ACC112 (cell line): ENCODE measurements at regions not wholly inside any gene's neighbourhood (a gene's known extent, or its start where the extent isn't known, plus 50 kb on each side); places are given as distances from the start of the nearest gene placed in this dataset.

ENCODE experiments used
- H2AFZ ChIP-seq: fragments of 200-600 bp; sonication (generic); one replicate; pipeline ENCODE4 v1.6.0; 2017; ENCODE audit warnings: antibody characterized with exemption, low read length; ENCODE audit not compliant: unreplicated experiment
- H3K27ac ChIP-seq: fragments of 200-600 bp; sonication (generic); 2 replicates; pipeline ENCODE4 v1.5.1; 2014; ENCODE audit warnings: low read depth, mild to moderate bottlenecking, antibody characterized with exemption, low read length, moderate library complexity
- H3K27me3 ChIP-seq: fragments of 200-600 bp; sonication (generic); 2 replicates; pipeline ENCODE4 v1.6.1; 2014; ENCODE audit warnings: mild to moderate bottlenecking, antibody characterized with exemption, low read length, moderate library complexity, mixed read lengths; ENCODE audit not compliant: insufficient read depth
- H3K36me3 ChIP-seq: fragments of 200-600 bp; sonication (generic); 2 replicates; pipeline ENCODE4 v1.6.1; 2016; ENCODE audit warnings: mild to moderate bottlenecking, antibody characterized with exemption, low read length, moderate library complexity, mixed read lengths; ENCODE audit not compliant: insufficient read depth
- H3K4me1 ChIP-seq: fragments of 200-600 bp; sonication (generic); one replicate; pipeline ENCODE4 v1.6.1; 2016; ENCODE audit warnings: low read length, mixed read lengths; ENCODE audit not compliant: insufficient read depth, unreplicated experiment, control insufficient read depth
- H3K4me3 ChIP-seq: fragments of 200-600 bp; sonication (generic); 2 replicates; pipeline ENCODE4 v1.5.1; 2014; ENCODE audit warnings: mild to moderate bottlenecking, low read depth, low read length
- H3K79me2 ChIP-seq: fragments of 200-600 bp; sonication (generic); one replicate; pipeline ENCODE4 v1.6.0; 2016; ENCODE audit warnings: low read length; ENCODE audit not compliant: control insufficient read depth, unreplicated experiment, insufficient read depth

DNA sequence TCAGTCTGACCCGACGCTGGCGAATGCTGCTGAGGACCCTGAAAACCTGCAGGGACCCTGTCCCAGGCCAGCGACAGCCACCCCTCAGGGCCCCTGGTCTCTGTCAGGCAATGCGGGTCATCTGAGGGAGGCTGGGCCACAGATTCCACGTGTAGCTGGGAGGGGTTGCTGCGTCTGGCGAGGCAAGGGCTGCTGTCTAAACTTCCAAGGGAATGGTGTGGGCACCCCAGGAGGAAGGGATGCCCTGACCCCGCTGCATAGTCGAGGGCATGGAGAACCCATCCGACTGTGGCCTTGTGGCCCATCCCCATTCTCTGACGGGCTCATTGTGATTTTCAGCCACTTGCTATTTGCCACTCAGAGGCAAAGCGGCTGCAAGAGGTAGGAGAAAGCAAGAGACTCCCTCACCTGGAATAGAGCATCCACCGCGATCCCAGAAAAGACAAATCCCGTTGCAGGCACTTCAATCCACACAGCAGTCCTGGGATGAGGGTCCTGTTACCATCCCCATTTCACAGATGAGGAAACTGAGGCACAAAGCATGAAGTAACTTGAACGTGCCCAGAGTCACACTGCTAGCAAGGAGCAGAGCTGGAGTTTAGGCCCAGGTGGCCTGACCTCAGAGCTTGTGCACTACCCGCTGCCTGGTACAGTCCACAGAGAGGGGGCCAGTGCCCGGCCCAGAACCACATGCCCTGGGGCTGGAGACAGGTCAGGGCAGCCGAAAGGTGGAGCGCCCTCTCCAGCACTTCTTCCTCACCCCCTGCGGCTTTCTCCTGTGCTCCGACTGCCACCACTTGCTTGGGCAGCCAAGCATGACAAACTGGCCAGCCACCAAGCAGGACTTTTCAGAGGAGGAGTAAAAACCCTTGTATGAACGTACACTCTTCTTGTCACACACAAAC, 163.8 kb upstream of the KLF14 start:
- H3K36me3 ChIP-seq: peaks cover 39% of the 10 kb centered on the region
- H2AFZ ChIP-seq: no peak overlapping the region
- H3K4me3 ChIP-seq: no peak overlapping the region
- H3K4me1 ChIP-seq: peaks cover 96% of the 10 kb centered on the region
- peaks cover 95% of the 10 kb centered on the region for H3K79me2 ChIP-seq
- H3K27me3 ChIP-seq: no peaks in the 10 kb centered on the region
- peak overlapping the region; percentile 100 for H3K27ac ChIP-seq

DNA sequence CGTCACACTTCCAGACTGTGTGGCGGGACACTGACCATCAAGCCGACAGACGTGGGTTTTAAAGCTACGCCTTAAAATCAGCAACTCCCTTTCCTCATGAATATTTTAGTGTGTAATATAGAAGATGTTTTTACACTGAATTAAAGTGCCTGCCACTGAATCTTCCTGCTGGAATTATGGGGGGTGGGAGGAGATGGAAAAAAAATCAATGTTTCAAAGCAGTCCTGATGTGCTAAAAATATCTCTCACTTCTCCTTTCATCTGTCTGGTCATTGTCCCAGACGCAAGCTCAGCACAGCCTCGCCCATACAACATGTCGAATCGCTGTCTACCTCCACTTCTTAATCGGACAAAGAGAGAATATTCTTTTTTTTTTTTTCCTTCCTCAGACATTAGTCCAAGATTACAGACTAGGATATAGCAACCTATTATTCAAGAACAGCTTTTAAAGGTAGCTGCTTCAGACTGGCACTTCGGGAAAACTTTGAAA, 165.1 kb upstream of the KLF14 start:
- peaks cover 42% of the 10 kb centered on the region for H3K36me3 ChIP-seq
- peak overlapping the region; percentile 100 for H3K27ac ChIP-seq
- H2AFZ ChIP-seq: no peak overlapping the region
- H3K4me1 ChIP-seq: peaks cover 96% of the 10 kb centered on the region
- peaks cover 98% of the 10 kb centered on the region for H3K79me2 ChIP-seq
- no peak overlapping the region for H3K4me3 ChIP-seq
- H3K27me3 ChIP-seq: no peaks in the 10 kb centered on the region

DNA sequence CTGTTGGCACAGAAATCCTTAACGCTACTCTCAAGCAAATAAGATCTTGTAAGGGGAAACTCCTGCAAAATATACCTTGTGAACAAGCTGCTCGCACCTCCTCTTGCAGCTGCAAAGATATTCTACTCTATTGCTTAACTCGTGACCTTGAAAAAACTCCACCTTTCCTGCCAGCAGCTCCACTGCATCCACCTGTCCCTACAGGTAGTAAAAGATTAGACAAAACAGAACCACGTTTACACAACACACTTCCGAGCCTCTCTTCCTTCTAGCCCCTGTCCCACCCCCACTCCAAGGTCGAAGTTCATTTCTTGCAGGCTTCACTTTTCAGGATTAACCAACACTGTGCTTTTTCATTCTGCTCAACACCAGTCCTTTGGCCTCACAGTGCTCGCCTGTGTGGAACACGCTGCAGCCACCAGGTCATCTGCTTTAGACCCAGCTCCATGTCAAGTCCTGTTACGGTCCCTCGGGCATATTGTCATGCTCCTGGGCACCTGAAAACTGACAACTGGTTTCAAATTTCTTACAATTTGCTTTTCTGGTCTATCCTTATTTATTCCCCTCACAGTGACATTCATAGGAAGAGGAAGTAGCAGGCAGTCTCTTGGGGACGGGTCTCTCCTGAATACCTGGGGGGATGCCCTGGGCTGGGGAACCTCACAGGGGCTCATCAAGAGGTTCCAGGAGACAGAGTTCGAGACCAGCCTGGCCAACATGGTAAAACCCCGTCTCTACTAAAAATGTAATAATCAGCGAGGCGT, 165.8 kb upstream of the KLF14 start:
- Histone ChIP-seq H3K4me3 (no peak overlapping the region), H3K79me2 (peaks cover 96% of the 10 kb centered on the region), H2AFZ (no peak overlapping the region), H3K36me3 (peaks cover 42% of the 10 kb centered on the region), H3K4me1 (peaks cover 96% of the 10 kb centered on the region), H3K27me3 (no peaks in the 10 kb centered on the region), H3K27ac (peak overlapping the region; percentile 100)

DNA sequence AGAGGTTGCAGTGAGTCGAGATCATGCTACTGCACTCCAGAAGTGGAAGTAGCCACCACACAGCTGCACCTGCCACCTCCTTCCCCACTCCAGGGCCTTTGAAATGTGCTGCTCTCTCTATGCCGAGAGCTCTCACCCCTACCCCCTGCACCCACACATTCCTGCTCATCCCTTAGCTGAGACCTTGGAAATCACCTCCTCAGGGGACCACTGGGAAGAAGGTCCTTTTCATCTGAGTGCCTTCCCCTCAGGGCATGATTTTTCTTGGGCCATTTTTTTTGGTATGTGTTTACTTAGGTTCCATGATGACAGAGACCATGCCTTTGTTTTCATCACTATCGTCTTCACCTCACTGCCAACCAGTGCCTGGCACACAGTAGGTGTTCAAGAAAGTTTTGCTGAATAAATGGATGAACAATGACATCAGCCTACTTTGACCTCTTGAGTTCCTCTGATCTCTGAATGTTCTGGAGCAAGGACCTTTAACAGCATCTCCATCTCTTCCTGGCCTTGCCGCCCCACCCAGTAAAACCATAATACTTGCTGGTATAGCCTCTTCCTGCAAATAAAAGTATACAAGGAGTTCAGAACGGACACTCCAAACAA, 166.6 kb upstream of the KLF14 start:
- H3K27me3 ChIP-seq: no peaks in the 10 kb centered on the region
- peaks cover 96% of the 10 kb centered on the region for H3K79me2 ChIP-seq
- peaks cover 42% of the 10 kb centered on the region for H3K36me3 ChIP-seq

DNA sequence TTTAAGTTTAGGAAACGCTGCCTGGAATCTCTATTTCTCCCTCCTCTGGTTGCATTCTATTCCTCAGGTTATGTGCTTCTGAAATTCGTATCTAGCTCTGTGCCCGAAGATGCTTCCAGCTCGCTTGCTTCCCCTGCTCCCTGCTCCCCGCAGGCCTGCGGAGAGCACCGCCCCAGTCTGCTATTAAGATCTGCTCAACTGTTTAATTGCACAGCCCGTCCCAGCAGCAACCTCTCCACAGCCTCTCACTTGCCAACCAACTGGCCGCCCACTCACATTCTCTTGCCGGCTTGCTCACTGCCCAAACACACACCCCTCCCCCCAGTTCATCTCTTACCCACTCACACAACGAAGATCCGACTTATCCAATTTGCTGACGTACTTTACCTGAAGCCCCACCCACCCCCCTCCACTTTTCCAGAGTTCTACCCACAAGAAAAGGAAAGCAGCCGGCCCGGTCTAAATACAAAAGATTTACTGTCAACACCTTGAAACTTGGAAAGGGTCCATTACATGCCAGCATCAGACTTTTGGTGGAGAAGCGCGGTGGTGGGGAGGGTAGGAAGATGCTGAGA, 167.3 kb upstream of the KLF14 start:
- H3K27ac ChIP-seq: peak overlapping the region; percentile 100
- H3K4me3 ChIP-seq: peak overlapping the region; percentile 43
- H2AFZ ChIP-seq: no peak overlapping the region
- H3K27me3 ChIP-seq: no peaks in the 10 kb centered on the region
- peaks cover 41% of the 10 kb centered on the region for H3K36me3 ChIP-seq
- H3K79me2 ChIP-seq: peaks cover 96% of the 10 kb centered on the region
- H3K4me1 ChIP-seq: peaks cover 96% of the 10 kb centered on the region

More for the DNA sequence above, 166.6 kb upstream of the KLF14 start:
- H2AFZ ChIP-seq: no peak overlapping the region
- peak overlapping the region; percentile 100 for H3K27ac ChIP-seq
- H3K4me1 ChIP-seq: peaks cover 96% of the 10 kb centered on the region
- H3K4me3 ChIP-seq: peak overlapping the region; percentile 43

DNA sequence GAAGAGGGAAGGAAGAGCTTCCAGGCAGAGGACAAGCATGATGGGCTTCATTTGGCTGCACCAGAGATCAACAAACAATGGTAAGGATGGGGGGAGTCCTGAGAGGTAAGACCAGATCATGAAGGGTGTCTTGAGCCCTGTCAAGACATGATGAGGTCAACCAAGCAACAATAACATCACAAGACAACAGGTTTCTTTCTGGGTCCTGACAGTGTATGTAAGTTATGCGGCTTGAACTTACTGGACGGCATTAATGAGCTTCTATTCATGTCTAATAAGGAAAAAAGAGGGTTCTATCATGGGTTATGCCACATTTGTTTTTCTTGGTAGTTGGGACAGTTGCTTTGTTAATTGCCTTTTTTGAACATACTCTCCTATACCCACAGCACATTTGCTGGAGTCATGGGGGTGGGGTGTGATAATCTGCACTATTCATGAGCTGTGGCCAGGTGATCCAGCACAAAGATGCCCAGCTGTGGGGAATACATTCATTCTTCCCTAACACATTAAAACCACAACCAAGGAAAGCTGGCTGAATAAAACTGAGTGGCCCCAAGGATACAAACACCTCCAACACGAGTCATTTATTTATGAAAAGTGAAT, 168.8 kb upstream of the KLF14 start:
- H3K4me3 ChIP-seq: peak overlapping the region; percentile 60
- H3K36me3 ChIP-seq: peaks cover 39% of the 10 kb centered on the region
- peak overlapping the region; percentile 100 for H3K27ac ChIP-seq
- H3K4me1 ChIP-seq: peaks cover 87% of the 10 kb centered on the region
- peaks cover 95% of the 10 kb centered on the region for H3K79me2 ChIP-seq
- no peak overlapping the region for H2AFZ ChIP-seq
- H3K27me3 ChIP-seq: no peaks in the 10 kb centered on the region

DNA sequence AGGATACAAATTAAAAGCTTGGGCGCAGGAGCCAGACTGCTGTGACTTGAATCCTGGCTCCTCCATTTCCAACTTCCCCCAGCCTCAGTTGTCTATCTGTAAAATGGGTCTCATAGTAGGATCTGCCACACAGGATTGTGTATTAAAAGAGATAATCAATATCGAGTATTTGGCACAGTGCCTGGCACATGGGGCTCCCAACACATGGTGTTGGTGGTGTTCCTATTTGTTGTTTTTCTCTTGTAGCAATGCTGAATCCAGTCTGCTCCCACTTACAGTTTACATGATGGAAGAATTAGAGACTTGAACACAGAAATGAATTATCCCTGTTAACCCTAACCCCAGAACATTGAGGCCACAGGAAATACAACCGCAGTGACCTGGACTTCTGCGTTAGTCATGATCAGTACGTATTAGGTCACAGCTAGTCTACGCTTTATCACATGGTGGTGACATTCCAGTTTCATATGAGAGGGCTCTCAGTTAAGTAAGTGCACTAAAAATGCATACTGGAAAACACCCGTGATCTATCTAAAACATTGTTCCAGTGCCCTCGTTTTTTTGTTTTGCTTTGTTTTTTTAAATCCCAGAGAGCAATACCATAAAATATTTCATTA, 169.5 kb upstream of the KLF14 start:
- Histone ChIP-seq H2AFZ (no peak overlapping the region), H3K4me1 (peaks cover 82% of the 10 kb centered on the region), H3K79me2 (peaks cover 93% of the 10 kb centered on the region), H3K4me3 (peak overlapping the region; percentile 60), H3K36me3 (peaks cover 34% of the 10 kb centered on the region), H3K27me3 (no peaks in the 10 kb centered on the region), H3K27ac (peak overlapping the region; percentile 100)

DNA sequence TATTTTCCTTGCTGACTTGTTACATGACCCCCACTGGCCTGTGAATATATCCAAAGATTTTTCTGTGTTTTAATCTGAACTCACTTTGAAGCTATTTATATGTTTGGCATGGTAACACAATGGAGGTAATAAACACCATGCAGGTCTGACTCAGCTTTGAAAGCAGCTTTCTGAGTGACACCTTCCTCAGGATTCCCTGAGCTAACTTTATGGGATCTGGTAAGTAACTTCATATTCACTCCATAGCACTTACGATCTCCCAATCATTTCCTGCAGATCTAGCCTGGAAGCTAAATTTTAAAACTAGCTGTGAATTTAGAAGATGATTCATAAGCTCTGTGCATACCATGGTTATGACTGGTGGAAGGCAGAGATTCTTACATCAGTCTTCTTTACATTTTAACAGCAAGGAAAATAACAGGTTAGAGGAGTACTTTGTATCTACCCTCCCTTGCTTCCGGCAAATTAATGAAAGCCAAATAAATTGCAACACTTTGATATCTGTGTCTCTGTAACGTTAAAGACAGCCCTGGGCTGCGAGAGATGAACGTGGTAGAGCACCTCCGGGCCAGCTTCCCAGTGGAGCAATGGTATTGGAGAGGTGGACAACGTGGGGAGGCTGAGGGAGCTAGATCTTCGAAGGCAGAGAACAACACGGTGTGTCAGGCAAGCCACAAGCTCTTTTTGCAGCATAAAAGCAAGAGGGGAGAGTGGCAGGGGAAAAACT, 170.2 kb upstream of the KLF14 start:
- Histone ChIP-seq H3K4me3 (peak overlapping the region; percentile 60), H3K79me2 (peaks cover 93% of the 10 kb centered on the region), H3K36me3 (peaks cover 29% of the 10 kb centered on the region), H3K4me1 (peaks cover 78% of the 10 kb centered on the region), H2AFZ (no peak overlapping the region), H3K27me3 (no peaks in the 10 kb centered on the region), H3K27ac (peak overlapping the region; percentile 100)

DNA sequence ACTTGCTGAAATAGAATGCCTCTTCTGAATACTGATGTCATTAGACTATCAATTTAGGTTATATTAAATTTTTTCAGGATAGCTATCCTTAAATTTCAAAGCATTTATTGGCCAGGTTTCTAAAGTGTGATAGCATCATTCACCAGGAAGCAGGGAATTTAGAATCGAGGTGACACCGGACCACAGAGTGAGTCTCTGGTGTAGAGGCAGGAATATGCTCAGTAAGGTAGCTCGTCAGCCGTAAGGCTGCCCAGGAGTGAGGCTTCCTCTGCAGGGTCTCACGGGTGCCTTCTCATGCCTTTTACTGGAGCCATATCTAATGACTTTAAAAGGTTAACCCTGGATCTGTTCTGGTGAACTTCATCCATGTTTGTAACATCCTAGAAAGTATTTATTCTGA, 170.8 kb upstream of the KLF14 start:
- Histone ChIP-seq H2AFZ (no peak overlapping the region), H3K79me2 (peaks cover 93% of the 10 kb centered on the region), H3K27ac (peak overlapping the region; percentile 100), H3K4me1 (peaks cover 78% of the 10 kb centered on the region), H3K4me3 (peak overlapping the region; percentile 60), H3K27me3 (no peaks in the 10 kb centered on the region), H3K36me3 (peaks cover 25% of the 10 kb centered on the region)
